Natural killer cell (primary cell): ENCODE measurements at regions not wholly inside any gene's neighbourhood (a gene's known extent, or its start where the extent isn't known, plus 50 kb on each side); places are given as distances from the start of the nearest gene placed in this dataset.

ENCODE experiments used
- ATAC-seq, 3 donors: fragments of 150-1000 bp in 2 of 3; fragments of 200-7000 bp in 1 of 3; cut with Tn5 transposase; 1 replicate in 1 of 3; 2 replicates in 2 of 3; pipeline ENCODE4 v1.10.0; 2021; ENCODE audit warnings: mild to moderate bottlenecking in 2 of 3, moderate library complexity in 2 of 3
- DNase-seq, 2 donors: peaks; one replicate each; pipeline versions ENCODE4 v3.0.0 to v3.0.0-alpha.2; 2013 to 2021; ENCODE audit warnings: mixed read lengths in 1 of 2
- H3K27ac ChIP-seq: one replicate; pipeline ENCODE4 v1.5.1; 2013; ENCODE audit warnings: mild to moderate bottlenecking, low read length
- H3K27me3 ChIP-seq: one replicate; pipeline ENCODE4 v1.6.1; 2013; ENCODE audit warnings: low read length; ENCODE audit not compliant: control insufficient read depth, insufficient read depth
- H3K36me3 ChIP-seq: one replicate; pipeline ENCODE4 v1.6.1; 2013; ENCODE audit warnings: low read length; ENCODE audit not compliant: control insufficient read depth, insufficient read depth
- H3K4me1 ChIP-seq: one replicate; pipeline ENCODE4 v1.6.1; 2013; ENCODE audit warnings: low read length; ENCODE audit not compliant: control insufficient read depth, insufficient read depth
- H3K4me3 ChIP-seq: one replicate; pipeline ENCODE4 v1.5.1; 2013; ENCODE audit warnings: low read length
- H3K9me3 ChIP-seq: one replicate; pipeline ENCODE4 v1.6.1; 2013; ENCODE audit warnings: low read length; ENCODE audit not compliant: control insufficient read depth, insufficient read depth
- H3K27ac Mint-ChIP-seq, 2 donors: one replicate each; pipeline ENCODE4 v1.8.0; 2022; ENCODE audit warnings: mild to moderate bottlenecking in 2 of 2, mixed read lengths in 2 of 2, moderate library complexity in 1 of 2
- H3K27me3 Mint-ChIP-seq, 2 donors: one replicate each; pipeline ENCODE4 v1.8.0; 2022; ENCODE audit warnings: low read depth in 2 of 2, mixed read lengths in 2 of 2
- H3K36me3 Mint-ChIP-seq: one replicate; pipeline ENCODE4 v1.8.0; 2022; ENCODE audit warnings: mixed read lengths
- H3K4me1 Mint-ChIP-seq, 2 donors: one replicate each; pipeline ENCODE4 v1.8.0; 2022; ENCODE audit warnings: mixed read lengths in 2 of 2
- H3K4me3 Mint-ChIP-seq: one replicate; pipeline ENCODE4 v1.8.0; 2022; ENCODE audit warnings: mild to moderate bottlenecking, moderate library complexity, mixed read lengths
- H3K9me3 Mint-ChIP-seq, 2 donors: one replicate each; pipeline ENCODE4 v1.8.0; 2022; ENCODE audit warnings: mixed read lengths in 2 of 2
- CTCF ChIP-seq: fragments of 200-600 bp; IDR thresholded peaks from one replicate; pipeline ENCODE4 v1.8.0; 2022; ENCODE audit warnings: antibody characterized with exemption
- WGBS: methylation state at CpG from one replicate; pipeline ENCODE4 v1.1.7; 2013; ENCODE audit warnings: missing lambda C conversion rate; ENCODE audit not compliant: insufficient coverage; 5-methylcytosine and 5-hydroxymethylcytosine counted together
- intact Hi-C: fragments of 100-400 bp; cut with micrococcal nuclease; formaldehyde crosslinking; loops from one replicate; pipeline ENCODE4 v1.14.2; 2022

GRCh38 chr7:12741951-12742575 is 54.6 kb downstream of the ARL4A start:
- ATAC-seq: no peak
- DNase-seq: no peak
- H3K36me3 ChIP-seq: no peaks in the 10 kb centered on the region
- H3K27ac Mint-ChIP-seq: no peak overlapping the region
- H3K27ac ChIP-seq: no peak overlapping the region
- H3K27me3 ChIP-seq: no peaks in the 10 kb centered on the region
- TF ChIP-seq CTCF: no peak
- no peak overlapping the region for H3K4me3 ChIP-seq
- no peaks in the 10 kb centered on the region for H3K4me1 ChIP-seq
- WGBS: no CpG with 5 or more reads among the region's 1 CpG
- no peaks in the 10 kb centered on the region for H3K4me1 Mint-ChIP-seq
- H3K9me3 ChIP-seq: no peaks in the 10 kb centered on the region
- H3K9me3 Mint-ChIP-seq: no peaks in the 10 kb centered on the region
- H3K36me3 Mint-ChIP-seq: no peaks in the 10 kb centered on the region
- intact Hi-C loops: no loop called here
- H3K27me3 Mint-ChIP-seq: peaks cover 0 to 4% of the 10 kb centered on the region in 2 donors
- H3K4me3 Mint-ChIP-seq: no peak overlapping the region

GRCh38 chr7:12746211-12746610 is 58.8 kb downstream of the ARL4A start:
- ATAC-seq (no peak), DNase-seq (no peak)
- no CpG with 5 or more reads among the region's 1 CpG for WGBS
- Mint-ChIP-seq H3K27ac (no peak overlapping the region), H3K4me3 (no peak overlapping the region), H3K9me3 (no peaks in the 10 kb centered on the region), H3K27me3 (no peaks in the 10 kb centered on the region), H3K4me1 (no peaks in the 10 kb centered on the region), H3K36me3 (no peaks in the 10 kb centered on the region)
- Histone ChIP-seq H3K27ac (no peak overlapping the region), H3K9me3 (no peaks in the 10 kb centered on the region), H3K27me3 (no peaks in the 10 kb centered on the region), H3K4me3 (no peak overlapping the region), H3K36me3 (no peaks in the 10 kb centered on the region), H3K4me1 (no peaks in the 10 kb centered on the region)
- no peak for TF ChIP-seq CTCF
- intact Hi-C loops: no loop called here

- H3K36me3 Mint-ChIP-seq: no peaks in the 10 kb centered on the region
- no peak for TF ChIP-seq CTCF
- DNase-seq: no peak
- Histone ChIP-seq H3K36me3 (no peaks in the 10 kb centered on the region), H3K4me1 (no peaks in the 10 kb centered on the region), H3K4me3 (no peak overlapping the region), H3K27me3 (no peaks in the 10 kb centered on the region), H3K9me3 (no peaks in the 10 kb centered on the region), H3K27ac (no peak overlapping the region)
- WGBS: 93% methylated on average over 8 of the region's 10 CpGs
- H3K9me3 Mint-ChIP-seq: no peaks in the 10 kb centered on the region
- no peak overlapping the region for H3K27ac Mint-ChIP-seq
- H3K4me3 Mint-ChIP-seq: no peak overlapping the region
- intact Hi-C loops: no loop called here
- no peaks in the 10 kb centered on the region for H3K27me3 Mint-ChIP-seq
- ATAC-seq: no peak
- no peaks in the 10 kb centered on the region for H3K4me1 Mint-ChIP-seq
Observed at GRCh38 chr7:12747687-12748306, 60.4 kb downstream of the ARL4A start.

GRCh38 chr7:12749069-12749468 is 61.6 kb downstream of the ARL4A start:
- H3K4me3 ChIP-seq: no peak overlapping the region
- Mint-ChIP-seq H3K27me3 (peaks cover 0 to 1% of the 10 kb centered on the region in 2 donors), H3K4me1 (no peaks in the 10 kb centered on the region), H3K36me3 (no peaks in the 10 kb centered on the region), H3K27ac (no peak overlapping the region), H3K4me3 (no peak overlapping the region), H3K9me3 (no peaks in the 10 kb centered on the region)
- no peaks in the 10 kb centered on the region for H3K9me3 ChIP-seq
- DNase-seq: no peak
- H3K36me3 ChIP-seq: no peaks in the 10 kb centered on the region
- H3K27ac ChIP-seq: no peak overlapping the region
- TF ChIP-seq CTCF: no peak
- no peak for ATAC-seq
- H3K4me1 ChIP-seq: no peaks in the 10 kb centered on the region
- H3K27me3 ChIP-seq: no peaks in the 10 kb centered on the region
- WGBS: 87% methylated on average over 3 of the region's 3 CpGs
- intact Hi-C loops: no loop called here
